ENCODE measurements at regions not wholly inside any gene's neighbourhood (a gene's known extent, or its start where the extent isn't known, plus 50 kb on each side); places are given as distances from the start of the nearest gene placed in this dataset.
"Not testable (repeated sequence)": the region's sequence is repeated elsewhere in the genome, so short reads cannot be mapped to it uniquely, and the experiment has no call there.

- no peaks in the 10 kb centered on the region for H3K4me1 ChIP-seq (ENCODE audit: insufficient read depth, low read length)
These were observed 81.4 kb upstream of the ELAC2 start for GRCh38 chr17:13099089-13099735.

GRCh38 chr17:13096291-13096690 lies 78.5 kb upstream of the ELAC2 start:
- Histone ChIP-seq H3K9ac (ENCODE audit: low read depth, low read length) (no peak overlapping the region), H3K36me3 (ENCODE audit: insufficient read depth, low read depth, low read length) (no peaks in the 10 kb centered on the region), H3K27me3 (ENCODE audit: insufficient read depth, low read length) (no peaks in the 10 kb centered on the region; the same call in 1 of the 2 replicates), H3K9me3 (ENCODE audit: insufficient read depth, low read depth, low read length) (no peaks in the 10 kb centered on the region), H3K4me3 (ENCODE audit: low read length) (no peak overlapping the region), H3K27ac (ENCODE audit: low read length) (no peak overlapping the region), H3K4me1 (ENCODE audit: insufficient read depth, low read length) (no peaks in the 10 kb centered on the region)

More at GRCh38 chr17:13099089-13099735, 81.4 kb upstream of the ELAC2 start:
- H3K27me3 ChIP-seq (ENCODE audit: insufficient read depth, low read length) = no peaks in the 10 kb centered on the region; the same call in 1 of the 2 replicates
- no peak overlapping the region for H3K9ac ChIP-seq (ENCODE audit: low read depth, low read length)
- no peak overlapping the region for H3K27ac ChIP-seq (ENCODE audit: low read length)
- H3K4me3 ChIP-seq (ENCODE audit: low read length) = no peak overlapping the region
- H3K9me3 ChIP-seq (ENCODE audit: insufficient read depth, low read depth, low read length) = no peaks in the 10 kb centered on the region
- H3K36me3 ChIP-seq (ENCODE audit: insufficient read depth, low read depth, low read length) = no peaks in the 10 kb centered on the region

- not testable (repeated sequence) for H3K27ac ChIP-seq (ENCODE audit: low read length); H3K36me3 ChIP-seq (ENCODE audit: insufficient read depth, low read depth, low read length); H3K4me3 ChIP-seq (ENCODE audit: low read length); H3K9me3 ChIP-seq (ENCODE audit: insufficient read depth, low read depth, low read length); H3K9ac ChIP-seq (ENCODE audit: low read depth, low read length); H3K4me1 ChIP-seq (ENCODE audit: insufficient read depth, low read length); H3K27me3 ChIP-seq (ENCODE audit: insufficient read depth, low read length)
These were observed 74.2 kb upstream of the ELAC2 start for GRCh38 chr17:13092010-13092409.

GRCh38 chr17:13088666-13089065 lies 70.8 kb upstream of the ELAC2 start:
- no peak overlapping the region for H3K27ac ChIP-seq (ENCODE audit: low read length)
- no peaks in the 10 kb centered on the region for H3K4me1 ChIP-seq (ENCODE audit: insufficient read depth, low read length)

GRCh38 chr17:13087802-13088201 lies 70.0 kb upstream of the ELAC2 start:
- Histone ChIP-seq H3K9ac (ENCODE audit: low read depth, low read length) (no peak overlapping the region), H3K9me3 (ENCODE audit: insufficient read depth, low read depth, low read length) (no peaks in the 10 kb centered on the region)

More at GRCh38 chr17:13088666-13089065, 70.8 kb upstream of the ELAC2 start:
- no peak overlapping the region for H3K9ac ChIP-seq (ENCODE audit: low read depth, low read length)
- H3K27me3 ChIP-seq (ENCODE audit: insufficient read depth, low read length) = no peaks in the 10 kb centered on the region
- no peak overlapping the region for H3K4me3 ChIP-seq (ENCODE audit: low read length)
- no peaks in the 10 kb centered on the region for H3K36me3 ChIP-seq (ENCODE audit: insufficient read depth, low read depth, low read length)
- H3K9me3 ChIP-seq (ENCODE audit: insufficient read depth, low read depth, low read length) = no peaks in the 10 kb centered on the region

GRCh38 chr17:13086142-13086769 lies 68.4 kb upstream of the ELAC2 start:
- Histone ChIP-seq H3K4me3 (ENCODE audit: low read length) (no peak overlapping the region), H3K27ac (ENCODE audit: low read length) (no peak overlapping the region), H3K4me1 (ENCODE audit: insufficient read depth, low read length) (no peaks in the 10 kb centered on the region), H3K9ac (ENCODE audit: low read depth, low read length) (no peak overlapping the region), H3K36me3 (ENCODE audit: insufficient read depth, low read depth, low read length) (no peaks in the 10 kb centered on the region), H3K27me3 (ENCODE audit: insufficient read depth, low read length) (no peaks in the 10 kb centered on the region), H3K9me3 (ENCODE audit: insufficient read depth, low read depth, low read length) (no peaks in the 10 kb centered on the region)

More at GRCh38 chr17:13087802-13088201, 70.0 kb upstream of the ELAC2 start:
- no peak overlapping the region for H3K4me3 ChIP-seq (ENCODE audit: low read length)
- no peak overlapping the region for H3K27ac ChIP-seq (ENCODE audit: low read length)
- no peaks in the 10 kb centered on the region for H3K36me3 ChIP-seq (ENCODE audit: insufficient read depth, low read depth, low read length)
- no peaks in the 10 kb centered on the region for H3K27me3 ChIP-seq (ENCODE audit: insufficient read depth, low read length)
- no peaks in the 10 kb centered on the region for H3K4me1 ChIP-seq (ENCODE audit: insufficient read depth, low read length)

GRCh38 chr17:13085578-13085977 lies 67.8 kb upstream of the ELAC2 start:
- Histone ChIP-seq H3K27ac (ENCODE audit: low read length) (no peak overlapping the region), H3K27me3 (ENCODE audit: insufficient read depth, low read length) (no peaks in the 10 kb centered on the region)

GRCh38 chr17:13084420-13084819 lies 66.6 kb upstream of the ELAC2 start:
- H3K9ac ChIP-seq (ENCODE audit: low read depth, low read length) = no peak overlapping the region
- no peaks in the 10 kb centered on the region for H3K4me1 ChIP-seq (ENCODE audit: insufficient read depth, low read length)
- no peaks in the 10 kb centered on the region for H3K9me3 ChIP-seq (ENCODE audit: insufficient read depth, low read depth, low read length)
- H3K27me3 ChIP-seq (ENCODE audit: insufficient read depth, low read length) = no peaks in the 10 kb centered on the region
- H3K27ac ChIP-seq (ENCODE audit: low read length) = no peak overlapping the region
- H3K4me3 ChIP-seq (ENCODE audit: low read length) = no peak overlapping the region
- no peaks in the 10 kb centered on the region for H3K36me3 ChIP-seq (ENCODE audit: insufficient read depth, low read depth, low read length)

More at GRCh38 chr17:13085578-13085977, 67.8 kb upstream of the ELAC2 start:
- no peak overlapping the region for H3K9ac ChIP-seq (ENCODE audit: low read depth, low read length)
- H3K9me3 ChIP-seq (ENCODE audit: insufficient read depth, low read depth, low read length) = no peaks in the 10 kb centered on the region
- H3K36me3 ChIP-seq (ENCODE audit: insufficient read depth, low read depth, low read length) = no peaks in the 10 kb centered on the region
- H3K4me1 ChIP-seq (ENCODE audit: insufficient read depth, low read length) = no peaks in the 10 kb centered on the region
- no peak overlapping the region for H3K4me3 ChIP-seq (ENCODE audit: low read length)

GRCh38 chr17:13078591-13079385 lies 61.0 kb upstream of the ELAC2 start:
- no peaks in the 10 kb centered on the region for H3K4me1 ChIP-seq (ENCODE audit: insufficient read depth, low read length)
- no peak overlapping the region for H3K9ac ChIP-seq (ENCODE audit: low read depth, low read length)
- H3K27ac ChIP-seq (ENCODE audit: low read length) = no peak overlapping the region
- no peaks in the 10 kb centered on the region for H3K36me3 ChIP-seq (ENCODE audit: insufficient read depth, low read depth, low read length)
- H3K4me3 ChIP-seq (ENCODE audit: low read length) = no peak overlapping the region
- H3K9me3 ChIP-seq (ENCODE audit: insufficient read depth, low read depth, low read length) = no peaks in the 10 kb centered on the region
- no peaks in the 10 kb centered on the region for H3K27me3 ChIP-seq (ENCODE audit: insufficient read depth, low read length)

- Histone ChIP-seq H3K36me3 (ENCODE audit: insufficient read depth, low read depth, low read length) (no peaks in the 10 kb centered on the region), H3K4me1 (ENCODE audit: insufficient read depth, low read length) (no peaks in the 10 kb centered on the region), H3K27ac (ENCODE audit: low read length) (no peak overlapping the region)
These were observed 59.1 kb upstream of the ELAC2 start for GRCh38 chr17:13076905-13077304.

GRCh38 chr17:13074026-13074425 lies 56.2 kb upstream of the ELAC2 start:
- Histone ChIP-seq H3K36me3 (ENCODE audit: insufficient read depth, low read depth, low read length) (no peaks in the 10 kb centered on the region), H3K27me3 (ENCODE audit: insufficient read depth, low read length) (no peaks in the 10 kb centered on the region), H3K4me3 (ENCODE audit: low read length) (no peak overlapping the region), H3K9ac (ENCODE audit: low read depth, low read length) (no peak overlapping the region), H3K27ac (ENCODE audit: low read length) (no peak overlapping the region), H3K9me3 (ENCODE audit: insufficient read depth, low read depth, low read length) (no peaks in the 10 kb centered on the region), H3K4me1 (ENCODE audit: insufficient read depth, low read length) (no peaks in the 10 kb centered on the region)

More at GRCh38 chr17:13076905-13077304, 59.1 kb upstream of the ELAC2 start:
- Histone ChIP-seq H3K9me3 (ENCODE audit: insufficient read depth, low read depth, low read length) (no peaks in the 10 kb centered on the region), H3K9ac (ENCODE audit: low read depth, low read length) (no peak overlapping the region), H3K4me3 (ENCODE audit: low read length) (no peak overlapping the region), H3K27me3 (ENCODE audit: insufficient read depth, low read length) (no peaks in the 10 kb centered on the region)

All from iPS-20b (cell line).